PC-9 (cell line): ENCODE measurements at regions not wholly inside any gene's neighbourhood (a gene's known extent, or its start where the extent isn't known, plus 50 kb on each side); places are given as distances from the start of the nearest gene placed in this dataset.

Experiments
- BruUV-seq: library from RNA; stranded (reverse); fragments of 400-500 nt; replicated peaks from 2 replicates; lab custom pipeline; 2021; lab: Mats Ljungman, UMichigan
- CTCF ChIA-PET: fragments of 300-600 bp; sonication (Branson Sonifier 250); formaldehyde crosslinking; loops from one replicate; lab custom pipeline; 2022; ENCODE audit warnings: antibody characterized with exemption; lab: Charles Lee
- POLR2A ChIA-PET: fragments of 300-600 bp; sonication (Branson Sonifier 250); formaldehyde crosslinking; loops from one replicate; lab custom pipeline; 2022; ENCODE audit warnings: antibody characterized with exemption; ENCODE audit not compliant: unreplicated experiment; lab: Charles Lee
- DNase-seq, 2 experiments: peaks; one replicate each; pipeline versions ENCODE4 v3.0.0 to v3.0.0-alpha.2; 2015 to 2022; ENCODE audit warnings: mixed read lengths in 1 of 2
- H2AFZ ChIP-seq: fragments of 200-600 bp; sonication (generic); 2 replicates; pipeline ENCODE4 v1.8.1; 2017; ENCODE audit warnings: antibody characterized with exemption
- H3F3A ChIP-seq: fragments of 200-600 bp; sonication (generic); 2 replicates; pipeline ENCODE4 v1.8.1; 2017; ENCODE audit warnings: antibody characterized with exemption, mild to moderate bottlenecking, low read depth; ENCODE audit not compliant: insufficient read depth
- H3K27ac ChIP-seq: fragments of 200-600 bp; sonication (generic); 2 replicates; pipeline ENCODE4 v1.6.1; 2016; ENCODE audit warnings: mixed run types
- H3K27me3 ChIP-seq: fragments of 200-600 bp; sonication (generic); 2 replicates; pipeline ENCODE4 v1.6.1; 2016; ENCODE audit warnings: low read depth, mixed run types; ENCODE audit not compliant: insufficient read depth
- H3K36me3 ChIP-seq: fragments of 200-600 bp; sonication (generic); 2 replicates; pipeline ENCODE4 v1.6.1; 2016; ENCODE audit warnings: low read depth, mixed run types
- H3K4me1 ChIP-seq: fragments of 200-600 bp; sonication (generic); replicated peaks from 2 replicates; pipeline ENCODE4 v1.6.1; 2016; ENCODE audit warnings: mixed run types; ENCODE audit not compliant: insufficient read depth
- H3K4me2 ChIP-seq: fragments of 200-600 bp; sonication (generic); 2 replicates; pipeline ENCODE4 v1.6.1; 2017; ENCODE audit warnings: mixed run types
- H3K4me3 ChIP-seq: fragments of 200-600 bp; sonication (generic); 2 replicates; pipeline ENCODE4 v1.6.1; 2016; ENCODE audit warnings: mixed run types
- H3K79me2 ChIP-seq: fragments of 200-600 bp; sonication (generic); 2 replicates; pipeline ENCODE4 v1.6.1; 2017; ENCODE audit warnings: low read depth, mixed run types
- H3K9me2 ChIP-seq: fragments of 200-600 bp; sonication (generic); 2 replicates; pipeline ENCODE4 v1.8.1; 2017; ENCODE audit warnings: mild to moderate bottlenecking; ENCODE audit not compliant: insufficient read depth
- H3K9me3 ChIP-seq: fragments of 200-600 bp; sonication (generic); 2 replicates; pipeline ENCODE4 v1.8.1; 2016; ENCODE audit warnings: low read depth; ENCODE audit not compliant: insufficient read depth
- H4K20me1 ChIP-seq: fragments of 200-600 bp; sonication (generic); 2 replicates; pipeline ENCODE4 v1.8.1; 2017; ENCODE audit not compliant: insufficient read depth
- CTCF ChIP-seq: fragments of 200-600 bp; sonication (generic); conservative IDR thresholded peaks from 2 replicates; pipeline ENCODE4 v1.6.1; 2017; ENCODE audit warnings: mixed run types, antibody characterized with exemption, mild to moderate bottlenecking, moderate library complexity
- EZH2 ChIP-seq: fragments of 200-600 bp; sonication (generic); IDR thresholded peaks from 2 replicates; pipeline ENCODE4 v1.8.0; 2017; ENCODE audit warnings: antibody characterized with exemption, low read depth
- intact Hi-C: fragments of 100-400 bp; cut with micrococcal nuclease; formaldehyde crosslinking; loops from one replicate; pipeline ENCODE4 v1.10.0; 2022; ENCODE audit not compliant: unreplicated experiment

- Histone ChIP-seq H2AFZ (no peak overlapping the region), H3K27ac (no peak overlapping the region), H3K9me2 (no peaks in the 10 kb centered on the region), H3F3A (no peaks in the 10 kb centered on the region), H3K4me1 (no peaks in the 10 kb centered on the region), H3K27me3 (peaks cover 62% of the 10 kb centered on the region), H3K4me2 (no peak overlapping the region), H3K36me3 (no peaks in the 10 kb centered on the region), H4K20me1 (no peaks in the 10 kb centered on the region), H3K9me3 (no peaks in the 10 kb centered on the region), H3K4me3 (no peak overlapping the region), H3K79me2 (no peaks in the 10 kb centered on the region)
- no peak for TF ChIP-seq CTCF
- TF ChIP-seq EZH2 = no peak
- ChIA-PET POLR2A (no interaction called here), CTCF (no interaction called here)
- no TSS peak for BruUV-seq
- DNase-seq = no peak
- intact Hi-C loops = no loop called here
Measured at GRCh38 chr15:29590701-29591100, 231.6 kb downstream of the TJP1 start.

GRCh38 chr15:29589975-29590374 lies 232.3 kb downstream of the TJP1 start:
- H3K79me2 ChIP-seq = no peaks in the 10 kb centered on the region
- H3F3A ChIP-seq = no peaks in the 10 kb centered on the region
- ChIA-PET POLR2A (no interaction called here), CTCF (no interaction called here)
- no peak overlapping the region for H3K4me3 ChIP-seq
- no TSS peak for BruUV-seq
- no peaks in the 10 kb centered on the region for H3K9me3 ChIP-seq
- H3K27me3 ChIP-seq = peaks cover 59% of the 10 kb centered on the region
- no peak overlapping the region for H3K27ac ChIP-seq
- no peaks in the 10 kb centered on the region for H3K9me2 ChIP-seq
- no peak for TF ChIP-seq EZH2
- no peak for TF ChIP-seq CTCF
- no peak overlapping the region for H3K4me2 ChIP-seq
- H2AFZ ChIP-seq = no peak overlapping the region
- no peaks in the 10 kb centered on the region for H3K4me1 ChIP-seq
- no peak for DNase-seq
- no peaks in the 10 kb centered on the region for H4K20me1 ChIP-seq
- no peaks in the 10 kb centered on the region for H3K36me3 ChIP-seq
- intact Hi-C loops = no loop called here

GRCh38 chr15:29589416-29589815 lies 232.9 kb downstream of the TJP1 start:
- Histone ChIP-seq H3K4me1 (no peaks in the 10 kb centered on the region), H2AFZ (no peak overlapping the region), H3K27ac (no peak overlapping the region), H3K9me2 (no peaks in the 10 kb centered on the region), H3K4me3 (no peak overlapping the region), H3K79me2 (no peaks in the 10 kb centered on the region), H3K36me3 (no peaks in the 10 kb centered on the region), H3F3A (no peaks in the 10 kb centered on the region), H3K9me3 (no peaks in the 10 kb centered on the region), H4K20me1 (no peaks in the 10 kb centered on the region), H3K4me2 (no peak overlapping the region), H3K27me3 (peaks cover 58% of the 10 kb centered on the region)
- TF ChIP-seq CTCF (no peak), EZH2 (no peak)
- ChIA-PET POLR2A (no interaction called here), CTCF (interaction anchor here (0.7 kb wide), 1 partner anchor 418 kb away, joined by 6 read pairs; no protein-coding TSS in a partner anchor)
- DNase-seq = no peak
- BruUV-seq = no TSS peak
- intact Hi-C loops = no loop called here
